ENCODE measurements at regions not wholly inside any gene's neighbourhood (a gene's known extent, or its start where the extent isn't known, plus 50 kb on each side); places are given as distances from the start of the nearest gene placed in this dataset.

- TF ChIP-seq POLR2A (IDR thresholded peaks at IDR 0.05) (no peak), CTCF (IDR thresholded peaks at IDR 0.05) (no peak), EP300 (IDR thresholded peaks at IDR 0.05) (no peak)
Measured at GRCh38 chr2:226064932-226065570, 665.5 kb downstream of the NYAP2 start.
